ENCODE measurements at regions not wholly inside any gene's neighbourhood (a gene's known extent, or its start where the extent isn't known, plus 50 kb on each side); places are given as distances from the start of the nearest gene placed in this dataset.

DNA sequence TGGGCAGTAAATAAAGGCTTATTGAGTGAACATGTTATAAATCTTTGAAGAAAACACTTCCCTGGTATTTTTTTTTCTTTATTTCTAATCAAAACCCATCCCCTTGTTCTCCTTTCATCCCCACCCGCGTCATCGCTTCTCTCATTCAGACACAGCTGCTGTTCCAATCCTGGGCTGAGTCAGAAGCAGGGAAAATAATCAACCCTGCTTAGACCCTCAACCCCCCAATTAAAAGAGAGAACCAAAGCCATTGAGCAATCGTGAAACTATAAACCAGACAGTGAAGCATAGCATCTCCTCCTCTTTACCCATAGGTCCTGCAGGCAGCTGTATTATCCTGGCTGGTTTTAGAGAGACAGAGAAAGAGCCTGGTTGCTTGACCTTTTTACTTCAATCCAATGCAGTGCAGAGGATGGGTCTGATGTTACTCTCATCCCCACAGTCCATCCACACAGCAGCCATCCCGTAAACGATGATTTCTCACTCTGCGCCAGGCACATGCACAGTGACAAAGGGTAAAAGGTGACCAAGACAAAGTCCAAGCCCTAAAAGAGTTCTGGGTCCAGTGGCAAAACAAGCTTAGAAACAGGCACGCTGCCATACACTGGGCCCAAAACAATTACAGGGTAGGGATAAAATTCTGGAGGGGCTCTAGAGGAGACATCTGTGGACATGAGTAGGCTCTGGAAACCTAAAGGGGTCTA, 238.3 kb downstream of the GALC start:
- POLR2A ChIA-PET: no interaction called here
- Histone ChIP-seq H3K36me3 (replicated peaks in 1 of 2; ENCODE audit: control insufficient read depth in 1 of 2, insufficient read depth in 2 of 2, low read length in 2 of 2) (no peaks in the 10 kb centered on the region), H3K4me1 (ENCODE audit: insufficient read depth, low read length) (no peaks in the 10 kb centered on the region), H3K9me3 (ENCODE audit: low read length) (no peaks in the 10 kb centered on the region), H4K20me1 (ENCODE audit: insufficient read depth, low read length) (no peaks in the 10 kb centered on the region), H3K4me3 (replicated peaks in 1 of 3; ENCODE audit: insufficient read depth in 1 of 3, low read depth in 2 of 3, low read length in 3 of 3) (no peak overlapping the region), H3K27me3 (ENCODE audit: control insufficient read depth in 1 of 2, insufficient read depth in 2 of 2, low read length in 2 of 2) (peaks cover 0 to 1% of the 10 kb centered on the region in 2 experiments; a peak in 1 of 5 replicates), H3K79me2 (ENCODE audit: insufficient read depth, low read length) (no peaks in the 10 kb centered on the region), H3K9ac (ENCODE audit: insufficient read depth, low read depth, low read length) (no peak overlapping the region), H3K4me2 (ENCODE audit: low read depth, low read length) (no peak overlapping the region), H3K27ac (ENCODE audit: extremely low read length, insufficient read depth, low read length) (no peak overlapping the region), H2AFZ (ENCODE audit: low read length) (no peak overlapping the region)
- CTCF ChIA-PET (ENCODE audit: low intra/inter-chr PET ratio, low total read pairs): no interaction called here
- ATAC-seq (no peak), DNase-seq (ENCODE audit: low spot score) (no peak), FAIRE-seq (no peak)
- intact Hi-C loops (cut with micrococcal nuclease; ENCODE audit: unreplicated experiment) (no loop called here), in situ Hi-C loops (cut with HindIII; ENCODE audit: extremely low pct_ligation_motif_present, low pct_unique_long_range_greater_than_20kb) (no loop called here)
- 29% methylated on average over 8 of the region's 8 CpGs for WGBS (ENCODE audit: low lambda C conversion rate)
- BruUV-seq (replicated peaks): no TSS peak
- TF ChIP-seq POLR2G (IDR thresholded peaks at IDR 0.05; ENCODE audit: low read depth, low read length) (no peak), ZNF761 (CRISPR knock-in tag; conservative IDR thresholded peaks at IDR 0.05) (no peak), HNRNPLL (IDR thresholded peaks at IDR 0.05; ENCODE audit: low read depth, low read length, poor library complexity, severe bottlenecking) (no peak), CBX1 (IDR thresholded peaks at IDR 0.05; ENCODE audit: low read depth) (no peak), RFX5 (IDR thresholded peaks at IDR 0.05; ENCODE audit: low read depth, low read length) (no peak), ZSCAN31 (CRISPR knock-in tag; IDR thresholded peaks at IDR 0.05; ENCODE audit: low read depth) (no peak), ZNF232 (CRISPR knock-in tag; IDR thresholded peaks at IDR 0.05; ENCODE audit: borderline replicate concordance) (no peak), ZBTB21 (CRISPR knock-in tag; IDR thresholded peaks at IDR 0.05) (no peak), BCL6 (CRISPR knock-in tag; IDR thresholded peaks at IDR 0.05) (no peak), THYN1 (CRISPR knock-in tag; IDR thresholded peaks at IDR 0.05; ENCODE audit: borderline replicate concordance, low read depth) (no peak), ZNF362 (CRISPR knock-in tag; IDR thresholded peaks at IDR 0.05; ENCODE audit: borderline replicate concordance) (no peak), MAF1 (CRISPR knock-in tag; IDR thresholded peaks at IDR 0.05; ENCODE audit: borderline replicate concordance) (no peak), ZNF615 (CRISPR knock-in tag; IDR thresholded peaks at IDR 0.05; ENCODE audit: borderline replicate concordance) (no peak)
- TF ChIP-seq, protein P1, sequence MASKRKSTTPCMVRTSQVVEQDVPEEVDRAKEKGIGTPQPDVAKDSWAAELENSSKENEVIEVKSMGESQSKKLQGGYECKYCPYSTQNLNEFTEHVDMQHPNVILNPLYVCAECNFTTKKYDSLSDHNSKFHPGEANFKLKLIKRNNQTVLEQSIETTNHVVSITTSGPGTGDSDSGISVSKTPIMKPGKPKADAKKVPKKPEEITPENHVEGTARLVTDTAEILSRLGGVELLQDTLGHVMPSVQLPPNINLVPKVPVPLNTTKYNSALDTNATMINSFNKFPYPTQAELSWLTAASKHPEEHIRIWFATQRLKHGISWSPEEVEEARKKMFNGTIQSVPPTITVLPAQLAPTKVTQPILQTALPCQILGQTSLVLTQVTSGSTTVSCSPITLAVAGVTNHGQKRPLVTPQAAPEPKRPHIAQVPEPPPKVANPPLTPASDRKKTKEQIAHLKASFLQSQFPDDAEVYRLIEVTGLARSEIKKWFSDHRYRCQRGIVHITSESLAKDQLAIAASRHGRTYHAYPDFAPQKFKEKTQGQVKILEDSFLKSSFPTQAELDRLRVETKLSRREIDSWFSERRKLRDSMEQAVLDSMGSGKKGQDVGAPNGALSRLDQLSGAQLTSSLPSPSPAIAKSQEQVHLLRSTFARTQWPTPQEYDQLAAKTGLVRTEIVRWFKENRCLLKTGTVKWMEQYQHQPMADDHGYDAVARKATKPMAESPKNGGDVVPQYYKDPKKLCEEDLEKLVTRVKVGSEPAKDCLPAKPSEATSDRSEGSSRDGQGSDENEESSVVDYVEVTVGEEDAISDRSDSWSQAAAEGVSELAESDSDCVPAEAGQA (IDR thresholded peaks at IDR 0.05; ENCODE audit: low read depth): no peak
- TF ChIP-seq, protein P1 (CRISPR knock-in tag; IDR thresholded peaks at IDR 0.05; ENCODE audit: borderline replicate concordance): no peak
- TF ChIP-seq, protein P2, sequence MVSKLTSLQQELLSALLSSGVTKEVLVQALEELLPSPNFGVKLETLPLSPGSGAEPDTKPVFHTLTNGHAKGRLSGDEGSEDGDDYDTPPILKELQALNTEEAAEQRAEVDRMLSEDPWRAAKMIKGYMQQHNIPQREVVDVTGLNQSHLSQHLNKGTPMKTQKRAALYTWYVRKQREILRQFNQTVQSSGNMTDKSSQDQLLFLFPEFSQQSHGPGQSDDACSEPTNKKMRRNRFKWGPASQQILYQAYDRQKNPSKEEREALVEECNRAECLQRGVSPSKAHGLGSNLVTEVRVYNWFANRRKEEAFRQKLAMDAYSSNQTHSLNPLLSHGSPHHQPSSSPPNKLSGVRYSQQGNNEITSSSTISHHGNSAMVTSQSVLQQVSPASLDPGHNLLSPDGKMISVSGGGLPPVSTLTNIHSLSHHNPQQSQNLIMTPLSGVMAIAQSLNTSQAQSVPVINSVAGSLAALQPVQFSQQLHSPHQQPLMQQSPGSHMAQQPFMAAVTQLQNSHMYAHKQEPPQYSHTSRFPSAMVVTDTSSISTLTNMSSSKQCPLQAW (CRISPR knock-in tag; IDR thresholded peaks at IDR 0.05): no peak
- TF ChIP-seq, protein P3, sequence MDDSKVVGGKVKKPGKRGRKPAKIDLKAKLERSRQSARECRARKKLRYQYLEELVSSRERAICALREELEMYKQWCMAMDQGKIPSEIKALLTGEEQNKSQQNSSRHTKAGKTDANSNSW (CRISPR knock-in tag; IDR thresholded peaks at IDR 0.05; ENCODE audit: borderline replicate concordance): no peak
